Esophagus (tissue), 2 donors: ENCODE measurements at regions not wholly inside any gene's neighbourhood (a gene's known extent, or its start where the extent isn't known, plus 50 kb on each side); places are given as distances from the start of the nearest gene placed in this dataset.

ENCODE experiments used
- H3K27ac ChIP-seq, 2 donors: one replicate each; pipeline ENCODE4 v1.5.1; 2013; ENCODE audit warnings: low read depth in 2 of 2, mild to moderate bottlenecking in 2 of 2, inconsistent platforms in 1 of 2, low read length in 1 of 2, moderate library complexity in 1 of 2
- H3K27me3 ChIP-seq, 2 donors: one replicate each; pipeline ENCODE4 v1.6.1; 2013; ENCODE audit warnings: low read length in 2 of 2, control low read depth in 1 of 2, mild to moderate bottlenecking in 1 of 2; ENCODE audit not compliant: insufficient read depth in 2 of 2, control insufficient read depth in 1 of 2
- H3K36me3 ChIP-seq, 2 donors: one replicate each; pipeline ENCODE4 v1.6.1; 2013; ENCODE audit warnings: low read length in 1 of 2; ENCODE audit not compliant: control insufficient read depth in 2 of 2, insufficient read depth in 2 of 2
- H3K4me1 ChIP-seq, 2 donors: one replicate each; pipeline ENCODE4 v1.6.1; 2013; ENCODE audit warnings: low read length in 1 of 2; ENCODE audit not compliant: control insufficient read depth in 2 of 2, insufficient read depth in 2 of 2
- H3K4me3 ChIP-seq, 2 donors: one replicate each; pipeline ENCODE4 v1.5.1; 2013; ENCODE audit warnings: low read length in 2 of 2, mild to moderate bottlenecking in 2 of 2, low read depth in 1 of 2, moderate library complexity in 1 of 2
- H3K9me3 ChIP-seq, 2 donors: one replicate each; pipeline ENCODE4 v1.6.1; 2013; ENCODE audit warnings: mild to moderate bottlenecking in 2 of 2, low read depth in 1 of 2, low read length in 1 of 2, moderate library complexity in 1 of 2; ENCODE audit not compliant: control insufficient read depth in 2 of 2, insufficient read depth in 1 of 2
- WGBS, 2 donors: extraction: QIAGEN DNeasy Blood & Tissue Kit; methylation state at CpG; one replicate each; pipeline ENCODE4 v1.1.7; 2013; 5-methylcytosine and 5-hydroxymethylcytosine counted together
- donor health status: healthy with polysubstance abuse.
- donor health status: Bipolar disorder and iron deficiency.

DNA sequence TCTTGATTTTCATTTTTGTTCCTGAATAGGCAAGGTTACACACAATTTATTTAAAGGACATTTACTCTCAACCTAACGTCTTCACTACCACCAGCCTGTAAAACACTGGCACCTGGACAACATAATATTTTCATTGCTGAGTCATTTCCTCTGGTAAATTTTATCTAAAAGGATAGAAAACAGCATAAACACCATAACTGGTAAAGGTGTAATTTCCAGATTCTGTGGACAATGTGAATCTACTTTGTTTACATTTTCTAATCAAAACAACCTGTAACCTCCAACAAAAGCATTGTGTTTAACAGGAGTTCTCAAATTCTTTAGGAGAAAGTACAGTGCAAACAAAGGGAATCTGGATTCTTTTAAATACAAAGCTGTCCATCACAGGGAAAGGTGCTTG, 472.0 kb upstream of the AKR1E2 start:
- Histone ChIP-seq H3K4me1 (no peaks in the 10 kb centered on the region), H3K9me3 (no peaks in the 10 kb centered on the region), H3K27me3 (no peaks in the 10 kb centered on the region), H3K4me3 (no peak overlapping the region), H3K36me3 (no peaks in the 10 kb centered on the region), H3K27ac (no peak overlapping the region)
- 5 to 8% methylated on average over 1 of the region's 1 CpG for WGBS, 2 donors

DNA sequence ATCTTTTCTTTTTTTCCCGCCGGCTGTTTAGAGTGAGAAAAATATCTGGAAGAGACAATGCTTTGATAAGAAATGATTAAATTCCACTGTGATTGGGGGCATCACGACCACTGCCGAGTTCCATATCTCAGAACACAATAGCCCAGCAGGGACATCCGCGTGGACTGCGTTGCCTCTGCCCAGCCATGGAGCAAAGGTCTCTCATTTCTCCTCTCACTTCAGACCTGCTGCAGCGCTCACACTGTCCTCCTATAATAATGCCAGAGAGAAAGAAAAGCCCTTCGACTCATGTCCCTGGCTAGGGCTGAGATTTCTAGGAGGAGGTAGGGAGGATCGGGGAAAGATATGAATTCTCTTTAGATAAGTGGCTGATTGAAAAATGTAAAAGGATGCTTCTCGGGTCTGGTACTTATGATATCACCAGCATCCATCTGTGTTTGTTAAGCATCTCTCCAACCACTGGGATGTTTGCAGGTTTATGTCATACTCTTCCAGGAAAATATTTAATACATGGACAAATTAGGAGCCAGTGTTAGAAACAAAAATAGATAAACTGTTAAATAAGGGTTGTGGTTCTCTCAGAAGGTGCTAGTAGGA, 472.9 kb upstream of the AKR1E2 start:
- Histone ChIP-seq H3K4me3 (no peak overlapping the region), H3K27me3 (no peaks in the 10 kb centered on the region), H3K4me1 (no peaks in the 10 kb centered on the region), H3K9me3 (no peaks in the 10 kb centered on the region), H3K36me3 (no peaks in the 10 kb centered on the region), H3K27ac (peak overlapping the region in 1 of 2 donors; percentile 26)
- 67 to 90% methylated on average over 11 of the region's 11 CpGs for WGBS, 2 donors

DNA sequence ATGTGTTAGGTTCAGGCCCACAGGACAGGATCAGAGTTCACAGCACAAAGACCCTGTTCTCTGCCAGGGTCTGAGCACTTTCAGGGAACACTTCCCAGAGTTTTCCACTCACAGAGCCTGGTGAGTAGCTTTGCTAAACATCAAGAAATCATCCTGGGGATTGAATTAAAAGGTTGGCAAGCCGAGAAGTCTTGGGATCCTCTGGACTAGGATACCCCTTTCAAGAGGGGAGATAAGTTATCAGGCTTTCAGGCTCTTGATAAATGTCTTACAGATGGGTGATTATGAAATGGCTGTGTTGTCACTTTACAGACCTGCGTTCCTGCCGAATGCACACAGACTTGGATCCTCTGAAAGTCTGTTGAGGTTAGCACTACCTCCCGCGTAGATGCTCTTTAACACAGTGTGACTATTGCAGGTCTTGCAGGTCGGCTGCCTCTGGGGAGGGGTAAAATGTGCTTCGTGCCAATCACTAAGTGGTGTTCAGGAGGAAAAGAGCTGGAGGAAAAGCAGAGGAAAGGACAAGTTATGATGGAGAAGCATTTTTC, 473.5 kb upstream of the AKR1E2 start:
- Histone ChIP-seq H3K4me1 (no peaks in the 10 kb centered on the region), H3K27ac (peak overlapping the region in 1 of 2 donors; percentile 26), H3K27me3 (no peaks in the 10 kb centered on the region), H3K9me3 (no peaks in the 10 kb centered on the region), H3K4me3 (no peak overlapping the region), H3K36me3 (no peaks in the 10 kb centered on the region)
- WGBS, 2 donors, result 48 to 62% methylated on average over 7 of the region's 7 CpGs

DNA sequence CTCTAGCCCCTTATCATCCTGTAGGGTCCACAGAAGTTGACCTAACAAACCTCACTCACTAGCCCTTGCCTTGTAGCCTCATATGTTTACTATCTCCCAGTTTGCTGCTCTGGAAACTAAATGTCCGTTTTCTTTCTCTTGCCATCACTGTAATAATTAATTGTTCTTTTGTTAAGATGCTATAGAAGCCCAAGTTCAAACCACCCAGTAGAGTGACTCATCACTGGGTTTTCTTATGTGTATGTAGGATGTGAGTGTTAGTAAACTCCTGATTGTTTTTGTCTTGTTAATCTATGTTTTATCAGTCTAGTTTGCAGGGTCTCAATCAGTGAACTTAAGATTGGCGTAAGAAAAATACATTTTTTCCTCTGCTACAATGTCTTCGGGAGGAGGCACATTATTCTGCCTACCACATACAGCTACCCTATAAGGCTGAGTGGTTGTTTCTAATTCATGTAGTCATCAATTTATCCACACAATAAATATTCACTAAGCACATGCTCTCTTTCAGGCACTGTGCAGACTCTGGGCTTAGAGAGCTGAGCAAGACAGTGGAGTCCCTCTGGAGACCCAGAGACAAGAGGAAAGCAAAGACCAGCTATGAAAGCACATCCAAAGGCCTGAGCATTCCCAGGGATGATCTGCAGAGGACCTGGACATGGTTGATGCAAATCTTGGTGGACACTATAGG, 474.1 kb upstream of the AKR1E2 start:
- Histone ChIP-seq H3K4me1 (no peaks in the 10 kb centered on the region), H3K4me3 (no peak overlapping the region), H3K36me3 (no peaks in the 10 kb centered on the region), H3K9me3 (no peaks in the 10 kb centered on the region), H3K27ac (no peak overlapping the region), H3K27me3 (no peaks in the 10 kb centered on the region)
- 76% methylated on average over 3 of the region's 3 CpGs for WGBS, 2 donors

DNA sequence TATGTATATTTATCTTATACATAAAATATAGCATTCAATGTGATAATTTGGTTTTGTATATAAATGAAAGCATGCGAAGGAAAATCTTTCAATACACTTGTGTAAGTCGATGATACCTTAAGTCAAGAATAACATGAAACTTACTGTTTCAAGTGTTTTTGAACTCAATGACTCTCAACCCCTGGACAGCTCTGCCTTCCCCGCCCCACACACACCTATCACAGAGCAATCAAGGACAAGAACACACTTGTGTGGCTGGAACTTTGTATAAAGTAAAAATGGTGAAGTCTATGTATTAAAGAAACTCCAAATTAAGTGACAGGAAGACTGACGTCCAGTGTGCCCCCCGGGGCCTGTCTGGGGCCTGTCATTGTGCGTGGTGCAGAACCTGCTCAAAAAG, 478.6 kb upstream of the AKR1E2 start:
- H3K4me1 ChIP-seq, result no peaks in the 10 kb centered on the region
- no peak overlapping the region for H3K27ac ChIP-seq
- whole genome bisulfite sequencing, 2 donors, result 83 to 93% methylated on average over 6 of the region's 6 CpGs
- no peaks in the 10 kb centered on the region for H3K9me3 ChIP-seq
- H3K4me3 ChIP-seq, result no peak overlapping the region
- no peaks in the 10 kb centered on the region for H3K36me3 ChIP-seq
- H3K27me3 ChIP-seq, result no peaks in the 10 kb centered on the region

DNA sequence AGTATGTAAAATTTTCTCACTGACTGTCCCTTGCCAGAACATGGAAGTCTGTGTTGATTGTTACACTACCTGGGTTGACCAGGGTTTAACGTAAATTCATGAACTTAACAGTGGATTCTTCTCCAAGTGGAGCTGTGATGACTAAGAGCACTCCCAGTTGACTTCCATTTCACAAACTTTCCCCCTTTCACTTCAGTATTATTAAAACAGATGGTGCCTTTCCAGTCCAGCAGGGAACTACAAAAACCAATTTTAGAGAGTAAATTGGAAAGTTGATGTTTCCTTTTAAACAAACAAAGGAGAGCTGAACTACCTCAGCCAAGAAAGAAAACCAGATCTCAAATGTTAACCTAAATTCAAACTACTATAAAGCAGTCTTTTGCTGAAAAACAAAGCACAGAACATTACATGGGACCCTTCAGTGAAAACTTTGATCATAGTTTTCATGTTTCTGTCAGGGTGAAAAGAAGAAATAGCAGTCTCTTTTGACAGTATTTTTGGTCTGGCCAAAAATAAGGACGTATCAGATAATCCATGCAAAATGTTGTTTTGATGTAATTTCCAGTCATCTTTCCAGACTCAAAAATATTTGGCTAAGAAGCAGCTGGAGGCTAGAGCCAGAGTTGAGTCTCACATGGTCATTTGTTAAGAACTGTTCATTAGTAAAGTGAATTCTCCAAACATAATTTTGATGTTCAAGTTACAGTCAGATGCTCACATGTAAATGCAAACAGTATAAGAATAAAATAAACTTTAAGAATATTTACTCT, 479.9 kb upstream of the AKR1E2 start:
- Histone ChIP-seq H3K4me1 (no peaks in the 10 kb centered on the region), H3K9me3 (no peaks in the 10 kb centered on the region), H3K27me3 (no peaks in the 10 kb centered on the region), H3K36me3 (no peaks in the 10 kb centered on the region), H3K27ac (no peak overlapping the region), H3K4me3 (no peak overlapping the region)
- WGBS, 2 donors, result 58 to 65% methylated on average over 2 of the region's 2 CpGs

DNA sequence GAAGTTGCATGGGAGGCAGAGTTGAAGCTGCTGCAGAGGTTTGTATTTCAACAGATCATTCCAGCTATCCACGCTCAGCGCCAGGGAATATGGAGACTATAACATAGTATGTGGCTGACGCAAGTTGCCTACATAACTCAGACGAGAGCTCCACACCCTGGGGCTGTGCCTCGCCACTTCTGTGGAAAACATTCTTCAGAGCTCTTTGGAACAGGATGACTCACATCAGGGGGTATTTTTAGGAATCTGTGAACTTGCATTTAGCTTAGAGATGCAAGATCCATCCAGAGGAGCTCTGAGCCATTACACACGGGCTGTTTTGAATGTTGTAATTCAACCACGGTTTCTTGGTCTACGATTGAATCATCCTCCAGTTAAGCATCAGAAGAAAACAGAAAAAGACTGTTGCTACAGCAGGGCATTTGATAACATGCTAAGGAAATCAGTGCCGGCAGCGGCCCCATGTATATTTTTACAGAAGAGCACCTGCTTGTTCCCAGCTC, 481.5 kb upstream of the AKR1E2 start:
- no peak overlapping the region for H3K4me3 ChIP-seq
- no peaks in the 10 kb centered on the region for H3K4me1 ChIP-seq
- no peaks in the 10 kb centered on the region for H3K36me3 ChIP-seq
- H3K27ac ChIP-seq, result peak overlapping the region; percentile 37 to 64
- WGBS, 2 donors, result 30 to 41% methylated on average over 10 of the region's 10 CpGs
- H3K27me3 ChIP-seq, result no peaks in the 10 kb centered on the region
- H3K9me3 ChIP-seq, result no peaks in the 10 kb centered on the region

DNA sequence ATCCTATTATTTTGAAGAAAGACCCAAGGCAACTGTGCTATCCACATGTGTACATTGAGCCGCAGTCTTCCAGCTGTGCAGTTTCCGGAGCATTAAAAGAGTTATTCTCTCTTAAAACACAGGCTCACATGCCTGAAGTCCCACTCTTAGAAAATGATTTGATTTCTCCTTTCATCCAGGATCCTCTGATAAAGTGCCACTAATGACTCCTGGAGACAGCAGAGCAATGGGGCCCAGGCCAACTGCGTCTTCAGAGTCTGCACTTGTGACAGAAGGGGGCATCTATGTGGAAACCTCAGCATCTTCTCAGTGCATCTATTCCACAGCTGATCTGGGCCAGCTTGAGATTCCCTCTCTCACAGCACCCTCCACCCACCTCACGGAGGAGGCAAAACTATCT, 482.1 kb upstream of the AKR1E2 start:
- Histone ChIP-seq H3K27ac (no peak overlapping the region), H3K4me1 (no peaks in the 10 kb centered on the region), H3K27me3 (no peaks in the 10 kb centered on the region), H3K9me3 (no peaks in the 10 kb centered on the region), H3K36me3 (no peaks in the 10 kb centered on the region), H3K4me3 (no peak overlapping the region)
- 93 to 94% methylated on average over 4 of the region's 4 CpGs for WGBS, 2 donors

DNA sequence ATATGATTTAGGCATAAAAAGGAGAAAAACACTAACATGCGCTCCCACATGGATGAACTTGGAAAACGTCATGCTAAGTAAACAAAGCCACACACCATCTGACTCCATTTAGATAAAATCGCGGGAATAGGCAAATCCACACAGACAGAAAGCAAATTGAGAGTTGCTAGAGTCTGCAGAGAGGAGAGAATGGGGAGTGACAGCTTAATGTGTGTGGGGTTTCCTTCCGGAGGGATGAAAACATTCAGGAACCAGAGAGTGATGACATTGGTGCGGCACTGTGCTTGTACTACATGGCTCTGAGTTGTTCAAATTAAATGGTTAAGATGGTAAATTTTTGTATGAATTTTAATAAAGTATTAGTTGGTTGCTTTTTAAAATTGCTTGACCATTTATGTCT, 482.9 kb upstream of the AKR1E2 start:
- H3K9me3 ChIP-seq, result no peaks in the 10 kb centered on the region
- 88 to 95% methylated on average over 6 of the region's 6 CpGs for WGBS, 2 donors
- no peaks in the 10 kb centered on the region for H3K27me3 ChIP-seq
- H3K27ac ChIP-seq, result no peak overlapping the region
- H3K36me3 ChIP-seq, result no peaks in the 10 kb centered on the region
- no peaks in the 10 kb centered on the region for H3K4me1 ChIP-seq
- H3K4me3 ChIP-seq, result no peak overlapping the region
